GM21390 (cell line): ENCODE measurements at regions not wholly inside any gene's neighbourhood (a gene's known extent, or its start where the extent isn't known, plus 50 kb on each side); places are given as distances from the start of the nearest gene placed in this dataset.

ENCODE experiments used
- ATAC-seq: cut with Tn5 transposase; IDR thresholded peaks from one replicate; pipeline ENCODE4 v1.9.1; 2021; ENCODE audit not compliant: unreplicated experiment

DNA sequence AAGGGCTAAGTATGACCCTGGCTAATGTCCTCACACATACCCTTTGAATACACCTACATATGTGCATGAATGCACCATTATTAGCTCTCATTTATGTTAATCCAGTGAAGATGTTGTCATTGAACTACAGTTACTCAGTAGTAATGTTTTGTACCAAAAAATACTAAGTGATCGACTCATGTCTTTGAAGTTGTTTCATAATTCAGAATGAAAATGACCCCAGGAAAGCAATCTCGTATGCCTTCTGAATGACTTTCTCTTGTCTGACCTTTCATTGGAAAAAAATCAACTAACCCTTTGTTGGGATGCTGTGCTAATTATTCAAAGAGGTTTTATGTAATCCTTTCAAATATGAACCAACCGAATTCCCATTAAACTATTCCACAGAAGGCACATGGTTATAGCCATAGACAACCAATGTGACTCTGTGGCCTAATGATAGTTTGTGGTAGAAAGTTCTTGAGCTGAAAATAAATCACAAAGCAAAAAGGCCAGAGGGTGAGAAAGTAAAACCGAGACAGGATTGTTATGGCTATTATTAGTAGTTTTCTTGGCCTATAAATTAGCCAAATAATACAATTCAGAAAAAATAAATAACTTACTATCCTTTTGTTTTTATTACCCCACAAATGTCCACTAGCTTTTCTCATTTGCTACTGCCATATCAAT lies 86.8 kb upstream of the STARD13 start:
- ATAC-seq, result peak; percentile 46

DNA sequence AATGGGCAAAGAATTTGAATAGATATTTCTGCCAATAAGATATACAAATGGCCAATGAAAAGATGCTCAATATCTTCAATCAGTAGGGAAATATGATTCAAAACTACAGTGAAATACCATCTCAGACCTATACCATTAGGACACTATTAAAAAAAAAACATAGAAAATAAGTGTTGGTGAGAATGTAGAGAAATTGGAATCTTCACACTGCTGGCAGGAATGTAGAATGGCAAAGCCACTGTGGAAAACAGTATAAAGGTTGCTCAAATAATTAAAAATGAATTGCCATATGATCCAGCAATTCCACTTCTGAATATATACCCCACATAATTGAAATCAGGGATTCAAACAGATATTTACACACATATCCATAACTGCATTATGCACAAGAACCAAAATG lies 88.1 kb upstream of the STARD13 start:
- no peak for ATAC-seq

DNA sequence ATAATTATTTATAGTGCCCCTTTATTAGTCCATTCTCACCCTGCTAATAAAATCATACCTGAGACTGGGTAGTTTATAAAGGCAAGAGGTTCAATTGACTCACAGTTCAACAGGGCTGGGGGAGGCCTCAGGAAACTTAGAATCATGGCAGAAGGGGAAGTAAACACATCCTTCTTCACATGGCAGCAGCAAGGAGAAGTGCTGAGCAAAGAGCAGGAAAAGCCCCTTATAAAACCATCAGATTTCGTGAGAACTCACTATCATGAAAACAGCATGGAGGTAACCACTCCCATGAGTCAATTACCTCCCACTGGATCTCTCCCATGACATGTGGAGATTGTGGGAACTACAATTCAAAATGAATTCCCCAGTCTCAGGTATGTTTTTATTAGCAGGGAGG lies 89.9 kb upstream of the STARD13 start:
- no peak for ATAC-seq

DNA sequence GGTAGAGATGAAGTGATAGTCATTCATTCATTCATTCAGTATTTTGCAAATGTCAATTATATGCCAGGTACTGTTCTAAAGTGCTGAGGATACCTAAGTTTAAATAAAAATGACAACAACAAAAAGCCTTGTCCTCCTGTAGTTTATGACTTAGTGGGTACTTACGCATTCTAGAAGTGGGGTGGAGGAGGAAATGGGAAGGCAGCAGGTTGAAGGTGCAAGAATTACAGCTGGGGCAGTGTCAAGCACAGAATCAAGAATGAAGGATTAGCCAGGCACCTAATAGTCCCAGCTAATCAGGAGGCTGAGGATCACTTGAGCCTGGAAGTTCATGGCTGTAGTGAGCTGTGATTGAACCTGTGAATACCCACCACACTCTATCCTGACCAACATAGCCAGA lies 90.7 kb upstream of the STARD13 start:
- ATAC-seq, result no peak

DNA sequence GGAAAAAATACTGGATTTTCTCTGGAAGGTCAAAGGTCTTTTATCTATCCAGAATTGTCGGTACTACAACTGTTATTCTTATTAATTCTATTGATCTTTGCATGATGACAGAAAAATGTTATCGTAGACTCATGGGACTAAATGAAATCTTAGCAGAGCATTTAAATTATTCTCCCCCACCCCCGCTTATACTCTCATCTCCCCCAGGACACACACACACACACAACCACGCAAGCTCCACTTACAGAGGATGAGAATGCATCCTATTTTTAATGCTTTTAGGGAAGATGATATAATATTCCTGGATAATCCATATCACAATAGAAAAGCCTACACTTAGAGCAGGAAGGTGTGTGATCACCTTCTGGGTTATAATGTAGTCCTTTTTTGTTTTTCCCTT lies 91.9 kb upstream of the STARD13 start:
- ATAC-seq, result no peak

DNA sequence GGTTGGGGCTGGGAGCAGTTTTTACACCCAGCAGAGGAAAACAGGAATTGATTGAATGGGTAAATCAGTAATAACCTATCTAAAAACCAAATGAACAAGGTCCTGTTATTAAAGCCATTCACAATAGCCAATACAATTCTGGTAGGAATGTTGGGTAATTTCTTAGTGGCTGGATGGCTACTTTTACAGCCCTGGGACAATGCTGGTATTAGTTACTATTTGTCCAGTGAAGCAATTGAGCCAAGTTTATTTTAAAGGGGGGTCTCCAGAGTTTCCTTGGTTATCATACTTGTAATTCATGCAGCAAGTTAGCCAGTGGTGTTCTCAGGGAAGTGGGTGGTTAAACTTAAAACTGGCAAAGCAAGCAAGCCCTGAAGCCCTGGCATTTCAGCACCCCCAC lies 92.3 kb upstream of the STARD13 start:
- no peak for ATAC-seq

DNA sequence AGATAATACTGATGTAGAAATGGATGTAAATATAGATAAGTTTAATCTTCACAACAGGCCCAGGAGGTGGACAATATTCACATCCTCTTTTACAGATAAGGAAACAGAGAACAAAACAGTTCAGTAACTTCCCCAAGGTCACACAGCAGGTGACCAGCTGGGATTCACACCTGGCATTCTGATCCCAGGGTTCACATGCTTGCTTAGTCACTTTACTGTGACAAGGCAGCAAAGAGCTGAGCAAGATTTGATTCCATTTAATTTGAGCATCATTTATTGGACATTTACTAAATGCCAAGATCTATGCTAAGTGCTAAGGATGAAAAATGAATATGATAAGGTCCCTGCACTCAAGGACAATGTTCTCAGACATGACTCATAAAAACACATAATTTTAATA lies 94.1 kb upstream of the STARD13 start:
- ATAC-seq, result no peak

DNA sequence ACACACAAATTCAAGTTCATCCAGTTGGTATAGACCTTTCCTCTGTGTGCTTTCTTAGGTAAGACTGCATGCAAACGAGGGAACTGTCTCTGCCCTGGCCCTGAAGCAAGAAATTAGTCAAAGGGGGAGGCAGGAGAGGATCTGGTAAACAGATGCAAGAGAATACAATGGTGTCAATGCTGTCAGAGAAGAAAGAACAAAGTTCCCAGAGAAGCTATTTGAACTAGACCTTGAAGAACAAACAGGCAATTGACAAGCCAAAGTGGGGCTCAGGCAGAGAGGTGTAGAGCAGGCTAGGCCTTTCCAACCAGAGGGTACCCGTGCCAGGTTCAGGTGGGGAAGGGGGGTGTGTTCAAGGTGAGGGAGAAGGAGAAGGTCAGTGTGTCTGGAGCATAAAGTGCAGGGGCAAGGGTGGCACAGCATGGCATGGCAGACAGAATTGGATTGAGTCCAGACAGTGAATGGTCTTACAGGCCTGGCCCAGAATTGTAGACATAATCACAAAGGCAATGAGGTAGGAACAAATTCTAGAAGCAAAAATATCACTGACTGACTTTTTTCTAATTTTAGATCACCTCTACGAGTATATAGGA lies 95.0 kb upstream of the STARD13 start:
- no peak for ATAC-seq

DNA sequence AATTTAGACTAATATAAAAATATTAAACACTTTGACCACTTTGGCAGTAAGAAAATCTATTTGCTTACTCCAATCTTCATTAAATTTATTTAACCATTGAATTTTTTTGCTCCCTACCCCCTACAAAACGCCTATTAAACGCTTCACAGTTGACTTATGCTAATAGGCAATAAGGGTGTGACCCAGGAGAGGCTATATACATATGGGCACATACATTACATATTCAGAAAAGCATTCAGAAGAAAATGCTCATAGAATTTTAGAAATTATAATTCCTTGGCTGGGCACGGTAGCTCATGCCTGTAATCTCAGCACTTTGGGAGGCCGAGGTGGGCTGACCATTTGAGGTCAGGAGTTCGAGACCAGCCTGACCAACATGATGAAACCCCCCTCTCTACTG lies 95.6 kb upstream of the STARD13 start:
- no peak for ATAC-seq

DNA sequence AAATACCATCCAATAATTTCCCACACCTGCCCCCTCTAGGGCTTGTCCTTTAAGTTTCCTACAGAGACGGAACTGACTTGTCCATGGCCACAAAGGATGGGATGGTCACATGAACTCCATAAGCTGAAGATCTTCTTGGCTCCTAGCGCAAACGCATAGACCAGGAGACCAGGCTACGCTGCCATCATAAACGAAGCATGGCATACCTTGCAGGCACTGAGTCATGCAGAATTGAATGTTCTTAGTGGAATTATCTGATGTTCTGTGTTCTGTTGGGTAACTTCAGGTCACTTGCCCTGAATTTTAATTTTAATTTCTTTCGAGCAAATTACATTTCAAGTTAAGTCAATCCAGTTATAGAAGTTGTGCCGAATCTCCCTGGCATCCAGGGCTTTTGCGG lies 96.4 kb upstream of the STARD13 start:
- ATAC-seq, result no peak

DNA sequence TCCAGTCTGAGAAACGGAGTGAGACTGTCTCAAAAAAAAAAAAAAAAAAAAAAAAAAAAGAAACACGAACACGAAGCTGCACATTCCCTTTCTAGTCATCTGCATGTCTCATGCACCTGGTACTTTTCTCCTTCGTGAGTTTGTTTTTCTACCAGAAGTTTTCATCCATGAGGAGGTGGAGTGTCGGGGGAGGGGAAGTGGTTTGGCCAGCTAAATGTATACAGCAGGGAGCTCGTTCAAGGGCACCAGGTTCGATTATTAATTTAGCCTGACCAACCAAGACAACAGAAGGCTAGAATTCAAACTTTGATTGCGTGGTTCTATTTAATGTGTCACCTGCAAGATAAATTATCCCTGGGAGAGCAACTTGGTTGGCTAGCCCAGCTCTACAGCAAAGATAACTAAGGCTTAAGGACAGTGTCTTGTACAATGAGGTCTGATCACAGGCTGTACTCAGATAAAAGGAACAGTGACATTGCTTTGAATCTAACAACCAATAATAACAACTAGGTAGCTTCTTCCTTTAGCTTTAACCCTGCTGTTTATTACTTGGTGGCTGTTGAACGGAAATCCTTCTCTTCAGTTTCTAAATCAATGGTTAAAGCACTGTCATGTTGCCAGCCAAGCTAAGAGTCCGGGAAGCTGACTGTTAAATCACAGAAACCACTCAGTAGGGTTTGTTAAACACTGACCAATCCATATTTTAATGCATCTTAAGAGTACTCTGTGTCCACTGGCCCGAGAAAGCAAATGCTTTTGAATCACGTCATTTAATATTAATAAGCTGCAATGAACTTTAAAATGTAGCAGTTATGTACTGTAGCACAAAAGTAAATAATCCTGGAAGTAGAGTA lies 98.4 kb upstream of the STARD13 start:
- ATAC-seq, result no peak

DNA sequence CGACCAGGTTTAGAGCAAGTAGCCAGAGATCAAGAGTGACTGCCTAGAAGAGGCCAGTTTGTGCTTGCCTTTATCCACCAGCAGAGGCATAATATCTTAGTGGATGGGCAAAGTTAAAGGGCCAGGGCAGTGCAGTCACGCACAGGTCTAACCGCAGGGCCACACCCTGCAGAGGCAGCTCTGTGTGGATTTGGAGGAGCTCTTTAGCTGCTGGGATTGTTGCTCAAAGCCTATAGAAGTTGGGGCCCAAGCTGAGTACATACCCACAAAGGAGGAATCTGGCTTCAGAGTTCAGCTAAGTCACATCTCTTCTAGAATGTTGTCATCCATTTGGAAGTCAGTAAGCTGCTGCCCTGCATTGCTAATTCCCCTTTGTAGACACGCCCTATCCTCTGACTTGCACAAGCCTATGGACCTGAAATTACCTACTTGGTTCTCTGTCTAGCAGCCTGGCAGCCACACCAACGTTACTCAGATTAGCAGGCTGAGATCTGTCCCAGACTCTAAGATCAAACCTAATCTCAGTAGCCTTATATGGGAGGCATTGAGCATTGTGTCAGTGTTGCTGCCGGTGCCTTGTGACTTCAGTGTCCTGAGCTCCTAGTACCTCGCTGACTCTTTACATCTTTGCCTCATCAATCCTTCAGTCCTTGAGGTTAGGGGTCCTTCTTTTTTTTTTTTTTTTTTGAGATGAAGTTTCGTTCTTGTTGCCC lies 102.9 kb upstream of the STARD13 start:
- no peak for ATAC-seq

DNA sequence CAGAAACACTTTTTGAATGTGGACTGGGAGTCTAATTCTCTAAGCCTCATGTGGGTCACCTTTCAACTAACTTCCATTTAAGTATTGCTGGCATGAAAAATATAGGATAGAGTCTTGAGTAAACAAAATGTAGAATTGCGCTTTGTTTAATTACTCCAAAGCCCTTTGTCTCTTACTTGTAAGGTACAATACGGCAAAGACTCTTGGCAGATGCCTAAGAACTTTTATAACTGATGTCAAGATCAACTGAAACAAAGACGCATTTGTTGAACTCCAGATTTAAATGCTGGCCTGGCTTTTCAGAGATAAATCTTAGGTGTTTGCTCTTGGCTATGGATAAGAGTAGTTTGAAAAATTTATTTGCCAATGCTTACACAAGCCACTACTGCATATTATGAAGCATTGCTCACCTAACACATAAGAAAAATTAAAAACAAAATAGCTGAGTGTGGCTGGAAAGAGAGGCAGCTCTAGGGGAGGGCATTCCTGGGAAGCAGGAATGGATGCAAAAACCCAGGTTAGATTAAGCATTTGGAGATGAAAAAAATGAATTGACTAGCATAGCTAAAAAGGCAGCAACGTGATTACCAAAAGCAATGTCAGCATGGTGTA lies 107.3 kb upstream of the STARD13 start:
- no peak for ATAC-seq

DNA sequence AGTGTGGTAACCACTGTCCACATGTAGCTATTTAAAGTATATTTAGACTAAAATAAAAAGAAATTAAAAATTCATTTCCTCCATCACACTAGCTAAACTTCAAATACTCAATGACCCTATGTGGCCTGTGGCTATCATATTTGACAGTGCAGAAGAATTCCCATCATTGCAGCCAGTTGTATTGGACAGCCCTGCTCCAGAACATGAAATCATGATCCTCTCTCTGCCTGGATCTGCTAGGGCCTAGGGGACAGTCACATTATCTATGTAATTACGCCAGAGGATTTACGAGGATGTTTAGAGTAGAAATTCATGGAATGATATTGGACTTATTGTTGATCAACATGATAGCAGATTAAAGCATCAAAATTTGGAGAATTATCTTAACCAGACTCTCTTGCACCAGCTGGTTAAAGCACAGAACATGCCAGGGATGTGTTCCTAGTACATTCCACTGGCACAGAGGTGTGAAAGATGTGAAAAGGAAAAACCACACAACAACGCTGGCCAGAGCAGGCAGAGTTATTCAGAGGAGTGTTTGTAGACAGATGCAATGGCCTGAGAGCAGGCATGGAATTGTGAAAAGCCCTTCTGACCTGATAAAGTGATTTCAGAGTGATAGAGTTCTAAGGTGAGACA lies 108.9 kb upstream of the STARD13 start:
- no peak for ATAC-seq

DNA sequence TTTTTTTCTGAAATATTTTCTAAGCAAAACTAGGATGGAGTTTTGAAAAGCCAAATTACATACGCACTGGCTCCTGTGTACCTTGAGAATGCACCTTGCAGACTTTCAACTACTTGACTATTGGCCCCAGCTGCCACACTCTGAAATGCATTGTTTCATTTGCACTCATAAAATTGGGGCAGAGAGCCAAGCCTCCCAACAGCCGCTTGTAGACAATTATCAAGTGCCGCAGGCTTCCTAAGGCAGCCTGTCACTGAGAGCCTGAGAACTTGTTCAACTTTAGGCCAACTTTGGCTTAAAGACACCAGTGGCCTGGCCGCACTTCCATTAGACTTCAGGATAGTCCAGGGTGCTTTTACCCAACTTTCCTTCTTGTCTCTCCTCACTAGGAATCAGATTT lies 115.7 kb upstream of the STARD13 start:
- ATAC-seq, result no peak

DNA sequence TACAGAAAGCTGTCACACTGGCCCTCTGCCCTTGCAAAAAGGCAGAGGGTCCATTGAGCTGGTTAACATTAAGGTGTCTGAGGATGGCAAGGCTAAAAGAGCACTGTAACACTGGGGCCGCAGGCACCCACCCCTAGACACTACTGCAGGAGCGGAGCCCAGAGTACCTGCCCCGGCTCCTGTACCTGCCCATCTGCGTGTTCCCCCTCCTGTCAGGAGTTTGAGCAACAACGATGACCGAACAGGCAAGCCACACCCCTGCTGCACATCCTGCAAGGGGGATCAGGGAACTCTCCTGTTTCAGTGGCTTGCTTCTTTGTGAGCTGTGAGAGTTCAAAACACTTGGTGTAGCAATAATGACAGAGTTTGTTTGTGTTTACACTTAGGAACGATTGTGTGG lies 117.4 kb upstream of the STARD13 start:
- ATAC-seq, result no peak

DNA sequence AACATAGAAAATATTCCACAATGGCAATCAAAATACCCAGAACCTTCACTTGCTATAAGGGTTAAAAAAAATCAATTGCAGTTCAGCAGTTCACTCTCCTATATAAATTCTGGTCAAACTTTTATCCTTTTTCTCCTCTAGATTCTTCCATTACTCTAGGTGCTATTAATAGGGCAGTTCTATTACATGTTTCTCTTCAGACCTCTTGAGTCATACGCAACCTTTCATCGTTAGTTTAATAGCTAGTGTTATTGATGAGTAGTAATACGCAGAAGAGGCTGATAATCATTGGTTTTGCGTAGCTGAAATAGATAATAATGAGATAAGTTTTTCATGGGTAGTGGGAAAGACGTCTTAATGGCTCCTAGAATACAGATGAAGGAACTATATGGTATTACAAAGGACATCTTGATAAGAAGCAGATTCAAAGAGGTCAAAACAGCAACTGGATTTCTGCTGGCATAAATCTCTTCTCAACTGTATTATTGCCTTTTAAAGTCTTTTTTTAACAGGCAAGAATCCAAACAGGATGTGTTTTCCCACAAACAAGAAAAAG lies 118.3 kb upstream of the STARD13 start:
- no peak for ATAC-seq

DNA sequence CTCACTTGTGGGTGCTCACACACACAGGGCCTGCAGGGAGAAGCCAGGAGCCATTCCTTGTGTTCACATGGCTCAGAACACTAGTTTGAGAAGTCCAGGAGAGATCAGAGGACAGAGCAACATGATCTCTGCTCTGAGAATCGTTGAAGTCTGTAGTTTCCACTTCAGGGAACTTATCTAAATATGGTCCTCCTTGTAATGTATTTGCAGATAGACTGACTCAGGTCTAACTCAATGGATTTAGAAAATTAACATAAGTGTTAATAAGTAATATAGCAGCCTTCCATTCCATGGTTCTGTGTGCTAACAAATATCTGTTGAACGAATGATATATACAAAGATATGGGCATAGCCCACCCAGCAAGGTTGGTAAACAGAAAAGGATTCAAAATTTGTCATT lies 119.8 kb upstream of the STARD13 start:
- no peak for ATAC-seq

DNA sequence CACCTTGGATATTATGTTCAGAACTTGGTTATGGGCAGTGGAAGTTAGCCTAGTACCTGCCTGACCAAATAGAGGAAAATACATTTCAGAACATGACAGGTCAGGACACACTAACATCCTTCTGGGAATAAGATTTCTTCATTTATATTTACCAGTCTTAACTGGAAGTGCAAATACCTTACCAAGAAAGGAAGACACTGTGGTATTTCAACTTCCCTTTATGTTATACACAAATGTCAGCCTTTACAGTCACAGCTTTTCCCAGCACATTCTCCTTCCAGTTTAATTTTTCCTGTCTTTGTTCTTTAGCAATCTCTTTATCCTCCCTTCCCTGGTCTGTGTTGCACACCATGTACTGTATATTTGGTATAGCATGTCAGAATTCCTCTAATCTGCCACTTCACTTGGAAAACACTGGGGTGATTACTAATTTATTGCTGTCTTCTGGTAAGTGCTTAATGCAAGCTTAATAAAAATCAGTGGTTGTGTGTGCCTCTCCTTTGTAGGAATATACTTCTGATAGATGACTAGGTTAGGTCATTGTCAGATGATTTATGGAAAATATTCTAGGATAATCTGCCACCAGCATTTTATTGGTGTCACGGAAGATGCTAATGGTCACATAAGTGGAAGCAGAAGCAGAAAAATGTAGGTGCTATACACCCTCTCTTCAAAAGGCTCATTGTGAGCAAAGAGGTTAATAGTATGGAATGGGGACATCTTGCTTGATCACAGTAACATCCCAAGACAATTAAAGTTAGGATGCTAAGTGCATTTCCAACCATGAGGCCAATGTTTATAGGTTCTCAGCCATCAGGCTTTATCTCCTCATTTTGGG lies 124.3 kb upstream of the STARD13 start:
- no peak for ATAC-seq

DNA sequence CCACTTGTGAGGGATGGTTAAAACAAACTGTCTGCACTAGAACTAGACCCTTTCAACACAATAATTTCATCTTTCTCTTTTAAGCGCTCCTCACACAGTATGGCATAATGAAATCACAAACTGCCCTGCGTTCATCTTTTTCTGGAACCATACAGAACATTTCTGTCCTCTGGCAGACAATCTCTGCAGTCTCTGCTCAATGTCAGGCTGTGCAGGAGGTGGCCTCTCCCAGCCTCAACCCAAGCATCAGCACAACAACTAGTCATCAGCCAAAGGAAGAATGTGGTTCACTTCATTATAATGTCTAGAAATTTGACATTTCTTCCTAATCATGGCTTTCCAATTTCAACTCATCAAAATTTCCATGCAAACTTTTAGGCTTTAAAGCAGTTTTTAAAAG lies 125.1 kb upstream of the STARD13 start:
- no peak for ATAC-seq
